HG02938 (cell line): ENCODE measurements at regions not wholly inside any gene's neighbourhood (a gene's known extent, or its start where the extent isn't known, plus 50 kb on each side); places are given as distances from the start of the nearest gene placed in this dataset.
A peak's percentile ranks its signal among the peaks of the same experiment; 100 is the strongest.
"Not testable (repeated sequence)": the region's sequence is repeated elsewhere in the genome, so short reads cannot be mapped to it uniquely, and the experiment has no call there.

Experiments used
- ATAC-seq: cut with Tn5 transposase; IDR thresholded peaks from one replicate; pipeline ENCODE4 v1.9.1; 2021; ENCODE audit warnings: mild to moderate bottlenecking, moderate library complexity; ENCODE audit not compliant: unreplicated experiment

- ATAC-seq, result peak; percentile 86
These were observed 108.6 kb upstream of the POMZP3 start for GRCh38 chr7:76735668-76736067.

GRCh38 chr7:76728571-76728974 lies 101.5 kb upstream of the POMZP3 start:
- ATAC-seq, result not testable (repeated sequence)

GRCh38 chr7:76723928-76724327 lies 96.8 kb upstream of the POMZP3 start:
- not testable (repeated sequence) for ATAC-seq

GRCh38 chr7:76716551-76716950 lies 89.5 kb upstream of the POMZP3 start:
- ATAC-seq, result not testable (repeated sequence)

- not testable (repeated sequence) for ATAC-seq
These were observed 85.8 kb upstream of the POMZP3 start for GRCh38 chr7:76712926-76713325.

- not testable (repeated sequence) for ATAC-seq
These were observed 84.6 kb upstream of the POMZP3 start for GRCh38 chr7:76711648-76712047.

GRCh38 chr7:76709703-76710102 lies 82.6 kb upstream of the POMZP3 start:
- not testable (repeated sequence) for ATAC-seq

- ATAC-seq, result not testable (repeated sequence)
These were observed 81.4 kb upstream of the POMZP3 start for GRCh38 chr7:76708446-76708845.

- not testable (repeated sequence) for ATAC-seq
These were observed 76.7 kb upstream of the POMZP3 start for GRCh38 chr7:76703815-76704214.

- ATAC-seq, result not testable (repeated sequence)
These were observed 59.2 kb upstream of the POMZP3 start for GRCh38 chr7:76686277-76686676.

GRCh38 chr7:76684737-76685136 lies 57.7 kb upstream of the POMZP3 start:
- ATAC-seq, result not testable (repeated sequence)

GRCh38 chr7:76683631-76684030 lies 56.6 kb upstream of the POMZP3 start:
- not testable (repeated sequence) for ATAC-seq

GRCh38 chr7:76681810-76682209 lies 54.7 kb upstream of the POMZP3 start:
- not testable (repeated sequence) for ATAC-seq

- not testable (repeated sequence) for ATAC-seq
These were observed 52.1 kb upstream of the POMZP3 start for GRCh38 chr7:76679174-76679573.

GRCh38 chr7:76678500-76678899 lies 51.4 kb upstream of the POMZP3 start:
- ATAC-seq, result not testable (repeated sequence)

GRCh38 chr7:76676890-76677289 lies 49.8 kb upstream of the POMZP3 start:
- ATAC-seq, result not testable (repeated sequence)
